DND-41 (cell line): ENCODE measurements at regions not wholly inside any gene's neighbourhood (a gene's known extent, or its start where the extent isn't known, plus 50 kb on each side); places are given as distances from the start of the nearest gene placed in this dataset.

ENCODE experiments used
- ATAC-seq: fragments of 200-7000 bp; cut with Tn5 transposase; 3 replicates; pipeline ENCODE4 v1.9.1; 2021; ENCODE audit warnings: low read depth; ENCODE audit not compliant: insufficient read depth
- DNase-seq: peaks from one replicate; pipeline ENCODE4 v3.0.0-alpha.2; 2020
- H2AFZ ChIP-seq: 2 replicates; pipeline ENCODE4 v1.6.0; 2012; ENCODE audit warnings: low read depth, low read length
- H3K27ac ChIP-seq: 2 replicates; pipeline ENCODE4 v1.5.1; 2012; ENCODE audit warnings: low read length, inconsistent platforms
- H3K27me3 ChIP-seq: fragments of 200-600 bp; sonication (generic); 2 replicates; pipeline ENCODE4 v1.6.0; 2012; ENCODE audit warnings: low read length, mild to moderate bottlenecking, inconsistent platforms; ENCODE audit not compliant: insufficient read depth, poor library complexity
- H3K36me3 ChIP-seq: 2 replicates; pipeline ENCODE4 v1.5.1; 2012; ENCODE audit warnings: low read length, inconsistent platforms; ENCODE audit not compliant: insufficient read depth
- H3K4me1 ChIP-seq: 2 replicates; pipeline ENCODE4 v1.5.1; 2012; ENCODE audit warnings: mild to moderate bottlenecking, low read length; ENCODE audit not compliant: insufficient read depth
- H3K4me2 ChIP-seq: 2 replicates; pipeline ENCODE4 v1.6.0; 2012; ENCODE audit warnings: mild to moderate bottlenecking, moderate library complexity, low read length, inconsistent platforms; ENCODE audit not compliant: insufficient read depth
- H3K4me3 ChIP-seq, 2 experiments: fragments of 200-600 bp in 1 of 2; shearing (Covaris generic) in 1 of 2; 2 replicates each; pipeline ENCODE4 v1.5.1; 2012 to 2016; ENCODE audit warnings: inconsistent platforms in 2 of 2, low read length in 2 of 2, mild to moderate bottlenecking in 2 of 2, low read depth in 1 of 2, moderate library complexity in 1 of 2
- H3K79me2 ChIP-seq: 2 replicates; pipeline ENCODE4 v1.6.0; 2012; ENCODE audit warnings: low read length, inconsistent platforms; ENCODE audit not compliant: insufficient read depth
- H3K9ac ChIP-seq: 2 replicates; pipeline ENCODE4 v1.6.0; 2012; ENCODE audit warnings: low read depth, mild to moderate bottlenecking, inconsistent platforms, low read length, moderate library complexity
- H3K9me3 ChIP-seq: 2 replicates; pipeline ENCODE4 v1.5.1; 2012; ENCODE audit warnings: low read length, moderate library complexity, mild to moderate bottlenecking, inconsistent platforms; ENCODE audit not compliant: insufficient read depth, severe bottlenecking
- H4K20me1 ChIP-seq: 2 replicates; pipeline ENCODE4 v1.6.0; 2012; ENCODE audit warnings: low read length; ENCODE audit not compliant: insufficient read depth
- CTCF ChIP-seq: IDR thresholded peaks from 2 replicates; pipeline ENCODE4 v1.5.1; 2012; ENCODE audit warnings: borderline replicate concordance, low read length, moderate library complexity, mild to moderate bottlenecking; ENCODE audit not compliant: poor library complexity, severe bottlenecking; ENCODE audit errors: extremely low read depth
- EZH2 ChIP-seq: IDR thresholded peaks from 3 replicates; pipeline ENCODE4 v1.6.1; 2012; ENCODE audit warnings: borderline replicate concordance, low read depth, mild to moderate bottlenecking, moderate library complexity, low read length, inconsistent platforms; ENCODE audit not compliant: severe bottlenecking

- H3K4me1 ChIP-seq: no peaks in the 10 kb centered on the region
- ATAC-seq: no peak
- H3K27ac ChIP-seq: no peak overlapping the region
Observed at GRCh38 chr7:144995495-144995894, 159.6 kb upstream of the TPK1 start.

DNA sequence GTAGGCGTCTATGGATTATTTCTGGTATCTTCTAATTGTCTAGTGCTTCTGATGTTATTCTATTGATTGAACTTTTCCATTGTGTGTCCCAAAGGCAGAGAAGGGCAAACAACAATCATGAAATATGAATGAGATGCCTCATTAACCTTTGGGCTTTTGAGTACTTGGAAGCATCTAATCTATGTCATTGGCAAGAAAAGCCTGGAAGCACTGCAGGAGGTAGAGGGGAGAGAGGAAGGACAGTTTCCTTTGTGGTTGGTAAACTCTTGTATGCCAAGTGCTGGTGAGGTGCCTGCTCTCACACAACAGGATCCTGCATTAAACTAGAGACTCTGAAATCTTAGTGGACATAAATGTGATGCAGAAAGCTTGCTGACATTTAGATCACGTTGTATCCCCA, 155.2 kb upstream of the TPK1 start:
- Histone ChIP-seq H3K4me2 (no peak overlapping the region), H3K79me2 (no peaks in the 10 kb centered on the region), H4K20me1 (no peaks in the 10 kb centered on the region), H3K4me3 (no peak overlapping the region), H2AFZ (no peak overlapping the region), H3K4me1 (no peaks in the 10 kb centered on the region), H3K36me3 (no peaks in the 10 kb centered on the region), H3K27ac (no peak overlapping the region), H3K9me3 (no peaks in the 10 kb centered on the region), H3K9ac (no peak overlapping the region), H3K27me3 (no peaks in the 10 kb centered on the region)
- ATAC-seq: no peak
- no peak for DNase-seq
- TF ChIP-seq CTCF (no peak), EZH2 (no peak)

More at GRCh38 chr7:144995495-144995894, 159.6 kb upstream of the TPK1 start:
- no peak for TF ChIP-seq EZH2
- TF ChIP-seq CTCF: no peak
- H3K27me3 ChIP-seq: no peaks in the 10 kb centered on the region
- H3K36me3 ChIP-seq: no peaks in the 10 kb centered on the region
- H3K4me3 ChIP-seq: no peak overlapping the region
- H3K4me2 ChIP-seq: no peak overlapping the region
- no peak overlapping the region for H2AFZ ChIP-seq
- H4K20me1 ChIP-seq: no peaks in the 10 kb centered on the region
- no peak overlapping the region for H3K9ac ChIP-seq
- no peaks in the 10 kb centered on the region for H3K79me2 ChIP-seq
- no peak for DNase-seq
- peaks cover 3% of the 10 kb centered on the region for H3K9me3 ChIP-seq

GRCh38 chr7:144987686-144988085, 151.8 kb upstream of the TPK1 start:
- Histone ChIP-seq H3K4me3 (no peak overlapping the region), H3K4me2 (no peak overlapping the region), H3K9me3 (no peaks in the 10 kb centered on the region), H3K36me3 (no peaks in the 10 kb centered on the region), H3K27ac (no peak overlapping the region), H3K79me2 (no peaks in the 10 kb centered on the region), H2AFZ (no peak overlapping the region), H4K20me1 (no peaks in the 10 kb centered on the region), H3K9ac (no peak overlapping the region), H3K4me1 (no peaks in the 10 kb centered on the region), H3K27me3 (no peaks in the 10 kb centered on the region)
- TF ChIP-seq CTCF (no peak), EZH2 (no peak)
- ATAC-seq: no peak
- no peak for DNase-seq

DNA sequence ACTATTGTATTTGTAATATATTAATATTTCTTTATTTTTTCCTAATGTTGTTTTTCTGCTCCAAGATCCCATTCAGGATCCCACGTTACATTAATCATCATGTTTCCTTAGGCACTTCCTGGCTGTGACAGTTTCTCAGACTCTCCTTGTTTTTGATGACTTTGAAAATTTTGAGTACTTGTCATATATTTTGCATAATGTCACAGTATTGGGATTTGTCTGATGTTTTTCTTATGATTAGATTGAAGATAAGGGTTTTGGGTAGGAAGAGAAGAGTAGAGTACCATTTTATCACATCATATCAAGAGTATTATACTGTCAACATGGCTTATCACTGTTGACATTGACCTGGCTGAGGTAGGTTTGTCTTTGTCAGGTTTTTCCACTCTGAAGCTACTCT, 146.3 kb upstream of the TPK1 start:
- DNase-seq (no peak), ATAC-seq (no peak)
- Histone ChIP-seq H2AFZ (no peak overlapping the region), H3K36me3 (no peaks in the 10 kb centered on the region), H4K20me1 (no peaks in the 10 kb centered on the region), H3K79me2 (no peaks in the 10 kb centered on the region), H3K4me2 (no peak overlapping the region), H3K9me3 (no peaks in the 10 kb centered on the region), H3K4me1 (no peaks in the 10 kb centered on the region), H3K4me3 (no peak overlapping the region), H3K9ac (no peak overlapping the region), H3K27ac (no peak overlapping the region), H3K27me3 (no peaks in the 10 kb centered on the region)
- TF ChIP-seq CTCF (no peak), EZH2 (no peak)
